Spinal cord (tissue), 9 donors: ENCODE measurements at regions not wholly inside any gene's neighbourhood (a gene's known extent, or its start where the extent isn't known, plus 50 kb on each side); places are given as distances from the start of the nearest gene placed in this dataset.

Source experiments
- DNase-seq, 6 donors: peaks; one replicate each; pipeline versions ENCODE4 v3.0.0 to v3.0.0-alpha.2; 2013 to 2015; ENCODE audit warnings: low spot score in 6 of 6, low read depth in 4 of 6
- H3K27ac ChIP-seq: one replicate; pipeline ENCODE4 v1.5.1; 2013; ENCODE audit warnings: low read depth, low read length, control low read depth
- H3K27me3 ChIP-seq: one replicate; pipeline ENCODE4 v1.6.1; 2013; ENCODE audit warnings: low read length; ENCODE audit not compliant: control insufficient read depth, insufficient read depth
- H3K36me3 ChIP-seq: one replicate; pipeline ENCODE4 v1.6.1; 2013; ENCODE audit warnings: low read length; ENCODE audit not compliant: control insufficient read depth, insufficient read depth
- H3K4me1 ChIP-seq: one replicate; pipeline ENCODE4 v1.6.1; 2013; ENCODE audit warnings: low read length; ENCODE audit not compliant: control insufficient read depth, insufficient read depth
- H3K4me3 ChIP-seq: one replicate; pipeline ENCODE4 v1.5.1; 2013; ENCODE audit warnings: low read depth, low read length, control low read depth
- H3K9me3 ChIP-seq: one replicate; pipeline ENCODE4 v1.6.1; 2013; ENCODE audit warnings: low read length; ENCODE audit not compliant: control insufficient read depth, insufficient read depth
- WGBS: methylation state at CpG from one replicate; pipeline ENCODE4 v1.1.5; 2013; ENCODE audit warnings: missing lambda C conversion rate; ENCODE audit not compliant: insufficient coverage; 5-methylcytosine and 5-hydroxymethylcytosine counted together
- donor health status: healthy.

GRCh38 chr15:34665498-34666116 is 82.2 kb upstream of the GOLGA8B start:
- H3K27me3 ChIP-seq, result no peaks in the 10 kb centered on the region
- no peaks in the 10 kb centered on the region for H3K9me3 ChIP-seq
- H3K36me3 ChIP-seq, result no peaks in the 10 kb centered on the region
- DNase-seq, result no peak
- H3K27ac ChIP-seq, result no peak overlapping the region
- H3K4me1 ChIP-seq, result no peaks in the 10 kb centered on the region
- WGBS, result 71% methylated on average over 5 of the region's 5 CpGs
- no peak overlapping the region for H3K4me3 ChIP-seq

GRCh38 chr15:34664418-34664817 is 81.0 kb upstream of the GOLGA8B start:
- H3K4me3 ChIP-seq, result no peak overlapping the region
- no CpG with 5 or more reads among the region's 1 CpG for WGBS

GRCh38 chr15:34663101-34663500 is 79.7 kb upstream of the GOLGA8B start:
- H3K36me3 ChIP-seq, result no peaks in the 10 kb centered on the region
- no peak for DNase-seq

More at GRCh38 chr15:34664418-34664817, 81.0 kb upstream of the GOLGA8B start:
- no peaks in the 10 kb centered on the region for H3K9me3 ChIP-seq
- no peak for DNase-seq
- no peaks in the 10 kb centered on the region for H3K4me1 ChIP-seq
- no peak overlapping the region for H3K27ac ChIP-seq
- H3K36me3 ChIP-seq, result no peaks in the 10 kb centered on the region
- H3K27me3 ChIP-seq, result no peaks in the 10 kb centered on the region

GRCh38 chr15:34659056-34659455 is 75.6 kb upstream of the GOLGA8B start:
- no peak overlapping the region for H3K27ac ChIP-seq
- no peaks in the 10 kb centered on the region for H3K36me3 ChIP-seq
- no peaks in the 10 kb centered on the region for H3K27me3 ChIP-seq

More at GRCh38 chr15:34663101-34663500, 79.7 kb upstream of the GOLGA8B start:
- H3K9me3 ChIP-seq, result no peaks in the 10 kb centered on the region
- H3K27me3 ChIP-seq, result no peaks in the 10 kb centered on the region
- no peak overlapping the region for H3K4me3 ChIP-seq
- no peak overlapping the region for H3K27ac ChIP-seq
- no peaks in the 10 kb centered on the region for H3K4me1 ChIP-seq

GRCh38 chr15:34657469-34658127 is 74.1 kb upstream of the GOLGA8B start:
- H3K27ac ChIP-seq, result no peak overlapping the region
- no peaks in the 10 kb centered on the region for H3K4me1 ChIP-seq
- H3K27me3 ChIP-seq, result no peaks in the 10 kb centered on the region
- no peak overlapping the region for H3K4me3 ChIP-seq
- WGBS, result 62% methylated on average over 4 of the region's 4 CpGs
- no peaks in the 10 kb centered on the region for H3K9me3 ChIP-seq
- no peak for DNase-seq
- no peaks in the 10 kb centered on the region for H3K36me3 ChIP-seq

More at GRCh38 chr15:34659056-34659455, 75.6 kb upstream of the GOLGA8B start:
- H3K4me3 ChIP-seq, result no peak overlapping the region
- H3K9me3 ChIP-seq, result no peaks in the 10 kb centered on the region
- DNase-seq, result no peak
- H3K4me1 ChIP-seq, result no peaks in the 10 kb centered on the region

- Histone ChIP-seq H3K4me1 (no peaks in the 10 kb centered on the region), H3K27ac (no peak overlapping the region), H3K9me3 (no peaks in the 10 kb centered on the region), H3K27me3 (no peaks in the 10 kb centered on the region), H3K4me3 (no peak overlapping the region), H3K36me3 (no peaks in the 10 kb centered on the region)
- DNase-seq, result no peak
- 92% methylated on average over 2 of the region's 6 CpGs for WGBS
Measured at GRCh38 chr15:34656005-34656796, 72.8 kb upstream of the GOLGA8B start.

- H3K9me3 ChIP-seq, result no peaks in the 10 kb centered on the region
- no peaks in the 10 kb centered on the region for H3K36me3 ChIP-seq
- DNase-seq, result no peak
- no peak overlapping the region for H3K27ac ChIP-seq
- no peaks in the 10 kb centered on the region for H3K27me3 ChIP-seq
- WGBS, result no CpG with 5 or more reads among the region's 2 CpGs
- H3K4me1 ChIP-seq, result no peaks in the 10 kb centered on the region
- no peak overlapping the region for H3K4me3 ChIP-seq
Measured at GRCh38 chr15:34655326-34655725, 71.9 kb upstream of the GOLGA8B start.

GRCh38 chr15:34654625-34655024 is 71.2 kb upstream of the GOLGA8B start:
- H3K4me3 ChIP-seq, result no peak overlapping the region
- no CpG with 5 or more reads among the region's 6 CpGs for WGBS

GRCh38 chr15:34653992-34654391 is 70.5 kb upstream of the GOLGA8B start:
- H3K27ac ChIP-seq, result no peak overlapping the region
- H3K27me3 ChIP-seq, result no peaks in the 10 kb centered on the region
- no peak for DNase-seq
- H3K4me3 ChIP-seq, result no peak overlapping the region
- 100% methylated on average over 1 of the region's 3 CpGs for WGBS
- no peaks in the 10 kb centered on the region for H3K9me3 ChIP-seq
- no peaks in the 10 kb centered on the region for H3K4me1 ChIP-seq
- no peaks in the 10 kb centered on the region for H3K36me3 ChIP-seq

More at GRCh38 chr15:34654625-34655024, 71.2 kb upstream of the GOLGA8B start:
- Histone ChIP-seq H3K36me3 (no peaks in the 10 kb centered on the region), H3K9me3 (no peaks in the 10 kb centered on the region), H3K27me3 (no peaks in the 10 kb centered on the region), H3K4me1 (no peaks in the 10 kb centered on the region), H3K27ac (no peak overlapping the region)
- no peak for DNase-seq
